Thyroid gland (tissue), 4 donors: ENCODE measurements at regions not wholly inside any gene's neighbourhood (a gene's known extent, or its start where the extent isn't known, plus 50 kb on each side); places are given as distances from the start of the nearest gene placed in this dataset.
A peak's percentile ranks its signal among the peaks of the same experiment; 100 is the strongest.
"Not testable (repeated sequence)": the region's sequence is repeated elsewhere in the genome, so short reads cannot be mapped to it uniquely, and the experiment has no call there.

ENCODE experiments used
- DNase-seq, 2 donors: peaks; one replicate each; pipeline ENCODE4 v3.0.0-alpha.2; 2019
- H3K27ac ChIP-seq, 3 donors: fragments of 200-600 bp; sonication (generic); 1 replicate in 2 of 3; 2 replicates in 1 of 3; pipeline ENCODE4 v1.5.1; 2016 to 2019; ENCODE audit warnings: mild to moderate bottlenecking in 1 of 3, moderate library complexity in 1 of 3
- H3K27me3 ChIP-seq: fragments of 200-600 bp; sonication (generic); one replicate; pipeline ENCODE4 v1.5.1; 2019
- H3K36me3 ChIP-seq, 2 donors: fragments of 200-600 bp; sonication (generic); one replicate each; pipeline ENCODE4 v1.5.1; 2016 to 2019
- H3K4me1 ChIP-seq, 2 donors: fragments of 200-600 bp; sonication (generic); one replicate each; pipeline ENCODE4 v1.5.1; 2017 to 2019
- H3K4me3 ChIP-seq, 3 donors: fragments of 200-600 bp; sonication (generic); replicated peaks in 1 of 3; 1 replicate in 2 of 3; 2 replicates in 1 of 3; pipeline ENCODE4 v1.5.1; 2016; ENCODE audit warnings: mild to moderate bottlenecking in 1 of 3
- H3K9me3 ChIP-seq: fragments of 200-600 bp; sonication (generic); one replicate; pipeline ENCODE4 v1.5.1; 2017
- CTCF ChIP-seq, 6 experiments: fragments of 200-600 bp in 3 of 6; fragments of 450-650 bp in 3 of 6; sonication (generic) in 3 of 6; IDR thresholded peaks; one replicate each; pipeline ENCODE4 v1.5.1; 2016 to 2019; ENCODE audit warnings: antibody characterized with exemption in 6 of 6, mild to moderate bottlenecking in 2 of 6, inconsistent platforms in 1 of 6, moderate library complexity in 1 of 6
- POLR2A ChIP-seq, 2 donors: fragments of 450-650 bp; IDR thresholded peaks; one replicate each; pipeline ENCODE4 v1.6.1; 2017; ENCODE audit warnings: antibody characterized with exemption in 2 of 2, mild to moderate bottlenecking in 2 of 2, moderate library complexity in 1 of 2
- WGBS, 2 donors: methylation state at CpG; one replicate each; pipeline ENCODE4 v1.1.5; 2017; 5-methylcytosine and 5-hydroxymethylcytosine counted together
- intact Hi-C: fragments of 100-400 bp; cut with DNase I; formaldehyde crosslinking; loops from one replicate; pipeline ENCODE4 v1.15.1; 2023

GRCh38 chr3:150236316-150237082, 171.6 kb upstream of the TSC22D2 start:
- no peak for DNase-seq
- Histone ChIP-seq H3K4me1 (peaks cover 28 to 33% of the 10 kb centered on the region in 2 donors), H3K27ac (peak overlapping the region; percentile 39 to 90 (median 87)), H3K36me3 (no peaks in the 10 kb centered on the region), H3K27me3 (no peaks in the 10 kb centered on the region), H3K9me3 (no peaks in the 10 kb centered on the region), H3K4me3 (no peak overlapping the region)
- no peak for TF ChIP-seq CTCF (IDR thresholded peaks at IDR 0.05)
- TF ChIP-seq POLR2A (IDR thresholded peaks at IDR 0.05), result no peak
- 79 to 80% methylated on average over 7 of the region's 7 CpGs for WGBS, 2 donors
- intact Hi-C loops, result no loop called here

- no peaks in the 10 kb centered on the region for H3K36me3 ChIP-seq
- TF ChIP-seq CTCF (IDR thresholded peaks at IDR 0.05), result no peak
- TF ChIP-seq POLR2A (IDR thresholded peaks at IDR 0.05), result no peak
- 10 to 44% methylated on average over 1 of the region's 1 CpG for WGBS, 2 donors
- no peaks in the 10 kb centered on the region for H3K27me3 ChIP-seq
- H3K4me1 ChIP-seq, result peaks cover 28 to 33% of the 10 kb centered on the region in 2 donors
- no peaks in the 10 kb centered on the region for H3K9me3 ChIP-seq
- intact Hi-C loops, result no loop called here
- DNase-seq, result no peak
- peak overlapping the region; percentile 4 to 90 (median 39) for H3K27ac ChIP-seq
- no peak overlapping the region for H3K4me3 ChIP-seq
These were observed 172.3 kb upstream of the TSC22D2 start for GRCh38 chr3:150235799-150236198.

- H3K9me3 ChIP-seq, result no peaks in the 10 kb centered on the region
- peak overlapping the region; percentile 56 to 71 (median 65) for H3K27ac ChIP-seq
- peaks cover 18 to 19% of the 10 kb centered on the region in 2 donors for H3K4me1 ChIP-seq
- no peaks in the 10 kb centered on the region for H3K27me3 ChIP-seq
- WGBS, 2 donors, result 14% methylated on average over 4 of the region's 4 CpGs
- no peak overlapping the region for H3K4me3 ChIP-seq
- DNase-seq, result peak; percentile 93 to 96
- H3K36me3 ChIP-seq, result no peaks in the 10 kb centered on the region
- TF ChIP-seq CTCF (IDR thresholded peaks at IDR 0.05), result no peak
- peak in 1 of 2 donors; percentile 26 for TF ChIP-seq POLR2A (IDR thresholded peaks at IDR 0.05)
- intact Hi-C loops, result no loop called here
These were observed 175.1 kb upstream of the TSC22D2 start for GRCh38 chr3:150232992-150233451.

- intact Hi-C loops, result no loop called here
- DNase-seq, result no peak
- TF ChIP-seq POLR2A (IDR thresholded peaks at IDR 0.05), result no peak
- no peak for TF ChIP-seq CTCF (IDR thresholded peaks at IDR 0.05)
- no peaks in the 10 kb centered on the region for H3K27me3 ChIP-seq
- no peaks in the 10 kb centered on the region for H3K36me3 ChIP-seq
- H3K4me1 ChIP-seq, result peaks cover 6% of the 10 kb centered on the region in 2 donors
- H3K27ac ChIP-seq, result no peak overlapping the region
- no peak overlapping the region for H3K4me3 ChIP-seq
- no peaks in the 10 kb centered on the region for H3K9me3 ChIP-seq
- WGBS, 2 donors, result 90 to 93% methylated on average over 5 of the region's 5 CpGs
These were observed 178.1 kb upstream of the TSC22D2 start for GRCh38 chr3:150230037-150230436.

- not testable (repeated sequence) for H3K9me3 ChIP-seq, DNase-seq, H3K27ac ChIP-seq, H3K4me3 ChIP-seq, H3K4me1 ChIP-seq, H3K36me3 ChIP-seq, H3K27me3 ChIP-seq
- intact Hi-C loops, result loop anchor here (5.0 kb wide), 1 partner anchor 269 kb away; no protein-coding TSS in a partner anchor
- 89 to 90% methylated on average over 6 of the region's 6 CpGs for WGBS, 2 donors
These were observed 179.5 kb upstream of the TSC22D2 start for GRCh38 chr3:150228626-150229025.
